NCI-H1105 treated with DMSO at 0.1 percent for 48 hours (cell line): ENCODE measurements at regions not wholly inside any gene's neighbourhood (a gene's known extent, or its start where the extent isn't known, plus 50 kb on each side); places are given as distances from the start of the nearest gene placed in this dataset.
A peak's percentile ranks its signal among the peaks of the same experiment; 100 is the strongest.
"Not testable (repeated sequence)": the region's sequence is repeated elsewhere in the genome, so short reads cannot be mapped to it uniquely, and the experiment has no call there.

Experiments
- DNase-seq: peaks from one replicate; lab custom pipeline; 2025; lab: John Stamatoyannopoulos, UW

DNA sequence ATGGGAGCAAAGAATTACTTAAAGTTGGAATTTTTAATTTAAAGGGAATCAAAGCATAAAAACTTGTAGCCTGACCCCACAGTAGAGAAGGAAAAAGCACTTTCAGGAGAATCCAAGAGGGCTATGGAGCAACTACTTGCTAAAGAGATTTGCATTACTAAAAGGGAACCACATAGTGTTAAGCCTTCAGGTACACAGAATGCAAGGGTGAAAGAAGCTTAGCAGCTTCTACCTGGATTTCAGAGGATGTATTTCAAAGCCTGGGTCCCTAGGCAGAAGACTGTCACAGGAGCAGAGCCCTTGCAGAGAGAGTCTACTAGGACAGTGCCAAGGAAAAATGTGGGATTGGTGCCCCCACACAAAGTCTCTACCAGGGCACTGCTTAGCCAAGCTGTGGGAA lies 575.0 kb downstream of the GBE1 start:
- no peak for DNase-seq

DNA sequence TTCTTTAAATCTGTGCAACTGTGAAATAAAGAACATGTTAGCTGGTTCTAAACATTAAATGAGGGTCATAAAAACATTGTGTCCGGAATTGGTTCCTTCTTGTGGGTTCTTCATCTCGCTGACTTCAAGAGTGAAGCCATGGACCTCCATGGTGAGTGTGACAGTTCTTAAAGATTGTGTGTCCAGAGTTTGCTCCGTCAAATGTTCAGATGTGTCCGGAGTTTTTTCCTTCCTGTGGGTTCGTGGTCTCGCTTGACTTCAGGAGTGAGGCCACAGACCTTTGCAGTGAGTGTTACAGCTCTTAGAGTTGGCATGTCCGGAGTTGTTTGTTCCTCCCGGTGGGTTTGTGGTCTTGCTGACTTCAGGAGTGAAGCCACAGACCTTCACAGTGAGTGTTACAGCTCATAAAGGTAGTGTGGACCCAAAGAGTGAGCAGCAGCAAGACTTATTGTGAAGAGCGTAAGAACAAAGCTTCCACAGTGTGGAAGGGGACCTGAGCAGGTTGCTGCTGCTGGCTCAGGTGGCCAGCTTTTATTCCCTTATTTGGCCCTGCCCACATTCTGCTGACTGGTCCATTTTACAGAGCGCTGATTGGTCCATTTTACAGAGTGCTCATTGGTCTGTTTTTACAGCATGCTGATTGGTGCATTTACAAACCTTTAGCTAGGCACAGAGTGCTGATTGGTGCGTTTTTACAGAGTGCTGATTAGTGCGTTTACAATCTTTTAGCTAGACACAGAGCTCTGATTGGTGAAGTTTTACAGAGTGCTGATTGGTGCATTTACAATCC lies 579.2 kb downstream of the GBE1 start:
- DNase-seq = not testable (repeated sequence)

DNA sequence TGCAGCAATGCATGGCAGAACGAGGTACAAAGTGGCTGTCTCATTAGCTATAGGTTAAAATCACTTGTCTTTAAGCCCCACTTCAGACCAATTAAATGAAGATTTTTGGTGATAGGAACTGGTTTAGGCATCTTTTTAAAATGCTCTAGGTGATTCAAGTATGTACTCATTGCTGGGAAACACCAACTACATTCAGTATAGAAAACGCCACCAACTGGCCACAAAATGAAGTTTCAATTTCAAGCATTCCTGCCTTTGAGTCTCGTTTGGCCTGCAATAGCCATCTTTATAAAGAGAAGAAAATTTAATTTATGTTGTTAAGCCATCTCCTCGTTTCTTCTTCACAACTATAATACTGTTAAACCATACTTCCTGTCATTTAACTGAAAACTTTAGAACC lies 587.9 kb downstream of the GBE1 start:
- DNase-seq = no peak

DNA sequence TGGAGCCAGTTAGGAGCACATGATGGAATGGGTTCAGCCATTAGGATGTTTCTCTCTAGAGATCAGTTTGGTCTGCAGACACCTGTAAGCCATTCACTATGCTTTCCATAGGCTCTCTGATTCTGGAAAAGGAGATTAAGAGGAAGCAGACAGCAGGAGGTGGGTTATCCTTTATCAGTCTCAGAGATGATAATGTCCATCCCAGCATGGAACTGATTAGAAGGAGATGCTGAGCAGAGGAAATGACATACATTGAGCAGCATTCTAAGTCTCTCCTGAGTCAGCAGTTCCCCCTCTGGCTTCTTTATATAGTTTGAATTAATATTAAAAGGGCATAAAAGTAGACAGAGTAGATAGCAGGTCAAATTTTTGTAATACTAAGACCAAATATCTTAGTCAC lies 591.1 kb downstream of the GBE1 start:
- no peak for DNase-seq

DNA sequence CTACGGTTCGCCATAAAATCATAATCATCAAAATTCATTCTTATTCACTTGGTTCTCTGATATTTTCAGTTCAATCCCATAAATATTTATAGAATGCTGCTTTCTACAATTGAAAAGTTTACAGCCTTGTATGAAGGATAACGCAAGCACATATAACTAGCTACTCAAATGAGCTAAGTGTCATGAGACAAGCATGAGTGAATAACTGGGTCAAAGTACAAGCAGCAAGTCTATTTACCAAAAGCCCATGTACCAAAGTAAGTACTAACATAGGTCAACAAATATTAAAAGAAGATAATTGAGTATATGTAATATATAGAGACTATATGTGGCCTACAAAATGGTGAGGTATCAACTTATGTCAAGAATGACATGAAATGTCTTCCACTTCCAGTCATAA lies 596.6 kb downstream of the GBE1 start:
- no peak for DNase-seq

DNA sequence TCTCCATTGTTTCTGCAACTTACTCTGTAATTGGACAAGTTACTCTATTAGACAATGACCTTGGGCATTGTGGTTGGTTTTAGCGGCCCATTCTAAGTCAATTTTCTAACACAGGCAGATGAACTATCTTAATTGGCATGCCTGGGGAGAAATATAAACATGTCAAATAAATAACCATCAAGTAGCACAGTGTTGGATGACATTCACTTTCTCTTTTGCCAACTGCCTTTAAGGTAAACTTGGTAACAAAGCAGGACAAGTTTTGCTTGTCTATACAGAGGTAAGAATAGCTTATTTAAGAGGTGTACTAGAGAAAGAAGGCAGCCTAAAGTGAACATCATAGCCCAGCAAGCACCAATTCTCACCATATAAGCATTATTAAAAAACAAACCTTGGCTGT lies 599.6 kb downstream of the GBE1 start:
- DNase-seq = peak; percentile 34

DNA sequence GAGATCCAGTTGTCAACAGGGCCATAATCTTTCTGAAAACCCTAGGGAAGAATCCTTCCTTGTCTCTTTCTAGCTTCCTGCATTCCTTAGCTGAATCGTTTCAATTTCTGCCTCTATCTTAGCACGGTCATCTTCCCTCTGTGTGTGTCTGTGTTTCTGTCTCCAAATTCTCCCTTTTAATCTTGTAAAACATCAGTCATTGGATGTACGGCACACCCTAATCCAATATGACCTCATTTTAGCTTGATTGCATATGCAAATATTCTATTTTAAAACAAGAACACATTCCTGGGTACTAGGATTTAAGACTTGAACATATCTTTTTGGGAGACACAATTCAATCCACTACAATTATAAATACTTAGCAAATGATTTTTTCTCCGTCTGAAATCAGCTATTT lies 600.3 kb downstream of the GBE1 start:
- no peak for DNase-seq

DNA sequence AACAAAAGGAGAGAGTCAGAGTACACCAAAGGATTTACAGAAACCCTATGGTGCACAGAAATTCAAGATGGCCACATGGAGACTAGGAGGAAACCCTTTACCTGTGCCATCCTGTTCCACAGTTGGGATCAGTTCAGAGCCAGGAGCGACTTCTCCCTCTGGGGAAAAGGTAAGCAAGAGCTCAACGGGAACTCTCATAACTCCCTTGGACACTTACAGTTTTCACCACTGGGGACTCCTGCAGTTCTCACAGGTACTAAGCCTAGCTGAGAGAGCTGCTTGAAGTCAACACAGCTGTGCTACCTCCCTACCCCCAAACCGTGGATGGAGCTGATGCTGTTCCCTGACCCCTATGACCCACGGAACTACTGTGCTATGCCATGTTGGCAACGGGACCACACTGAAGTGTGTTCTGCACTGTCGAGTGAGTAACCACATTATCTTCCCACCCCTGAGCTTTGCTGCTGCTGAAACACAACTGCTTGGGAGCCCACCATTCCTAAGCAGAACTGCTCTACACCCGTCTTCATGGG lies 606.8 kb downstream of the GBE1 start:
- no peak for DNase-seq

DNA sequence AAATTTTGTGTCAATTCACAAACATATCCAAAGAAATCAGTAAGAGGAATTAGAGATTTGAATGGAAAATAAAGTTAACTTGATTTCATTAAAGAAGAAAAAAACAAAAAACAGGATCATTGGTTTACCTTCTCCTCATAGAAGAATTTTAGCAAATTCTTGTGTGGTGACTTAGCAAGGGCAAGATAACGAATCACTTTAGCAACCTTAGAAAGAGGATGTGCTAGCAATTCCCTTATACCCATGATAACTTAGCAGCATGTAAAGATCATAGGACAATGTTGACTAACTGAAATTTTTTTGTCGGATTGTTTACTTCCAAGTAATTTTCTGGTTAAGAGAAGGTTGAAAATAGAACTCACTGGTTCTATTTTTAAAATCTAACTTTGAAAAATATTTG lies 609.3 kb downstream of the GBE1 start:
- no peak for DNase-seq

DNA sequence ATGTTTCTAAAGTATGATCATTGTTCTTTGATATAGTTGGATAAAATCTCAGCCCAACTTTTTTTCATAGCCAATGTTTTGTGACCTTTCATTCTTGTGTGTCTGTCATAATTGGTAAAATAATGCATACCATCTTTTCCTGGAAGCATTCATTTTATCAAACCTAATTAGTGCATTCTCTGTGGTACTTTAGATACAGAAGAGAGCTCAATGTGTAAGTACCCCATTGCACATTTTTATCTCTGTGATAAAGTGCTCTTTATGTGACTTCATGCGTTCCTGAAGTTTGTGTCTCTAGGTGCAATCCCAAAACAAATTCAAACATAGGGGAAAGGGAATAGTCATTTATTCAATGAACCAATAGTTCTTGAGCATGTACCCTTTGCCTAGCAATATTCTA lies 628.5 kb downstream of the GBE1 start:
- DNase-seq = no peak

DNA sequence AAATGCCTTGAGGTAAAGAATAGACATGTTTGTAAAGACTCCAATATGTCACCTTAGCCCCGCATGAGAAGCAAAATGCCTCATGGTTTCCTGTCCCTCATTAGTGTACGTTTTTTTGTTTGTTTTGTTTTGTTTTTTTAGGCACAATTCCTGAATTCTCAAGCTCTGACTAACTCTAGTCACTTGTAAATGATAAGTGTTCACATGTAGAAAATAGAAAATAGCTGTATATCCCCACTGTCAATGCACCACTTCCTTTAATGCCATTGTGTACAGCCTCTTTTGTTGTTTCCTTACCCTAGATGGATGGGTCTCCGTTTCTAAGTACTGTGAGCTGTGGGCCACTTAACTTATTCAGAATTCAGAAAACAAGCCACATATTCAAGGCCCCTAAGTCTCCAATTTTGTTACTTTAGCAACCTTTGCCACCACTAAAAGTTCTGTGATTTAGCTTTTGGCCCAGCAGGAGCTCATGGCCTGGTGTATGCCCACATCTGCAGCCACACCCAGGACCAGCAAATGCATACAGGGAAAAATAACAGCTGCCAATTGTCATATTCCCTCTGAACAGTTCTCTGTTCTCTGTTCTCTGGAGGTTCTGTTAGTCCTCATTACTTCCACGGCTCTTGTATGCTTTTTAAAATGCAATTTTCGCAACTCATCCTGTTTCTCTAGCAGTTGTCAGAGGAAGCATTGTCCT lies 655.5 kb downstream of the GBE1 start:
- no peak for DNase-seq

DNA sequence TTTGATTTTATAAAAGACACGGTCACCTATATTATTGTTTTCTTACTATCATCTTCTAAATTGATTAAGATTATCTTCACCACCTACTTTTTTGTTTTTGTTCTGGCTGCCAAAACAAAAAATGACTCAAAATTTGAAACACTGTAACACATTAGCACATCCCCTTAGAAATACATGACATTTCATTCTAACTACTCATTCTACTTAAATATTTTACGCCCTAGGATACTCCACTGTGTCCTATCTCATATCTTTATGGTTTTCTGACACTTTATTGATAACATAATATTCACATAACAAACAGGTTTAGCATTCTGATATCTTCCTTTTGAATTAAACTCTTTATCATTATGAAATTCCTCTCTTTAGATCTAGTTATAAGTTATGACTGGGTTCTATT lies 656.2 kb downstream of the GBE1 start:
- DNase-seq = no peak

DNA sequence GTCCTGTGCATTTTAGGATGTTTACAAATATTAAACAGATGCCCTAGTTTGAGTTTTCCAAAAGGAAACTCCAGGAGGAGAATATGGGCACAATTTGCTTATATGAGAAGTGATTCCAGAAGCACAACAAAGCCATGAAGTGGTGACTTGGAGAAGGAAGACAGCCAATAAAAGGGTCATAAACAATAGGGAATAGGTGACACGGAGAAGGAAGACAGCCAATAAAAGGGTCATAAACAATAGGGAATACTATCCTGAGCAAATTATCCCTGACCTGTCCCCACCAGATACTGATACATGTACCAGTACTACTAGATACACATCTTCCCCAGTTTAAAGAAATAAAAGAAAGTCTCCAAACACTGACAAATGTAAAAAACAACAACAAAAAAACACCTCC lies 663.6 kb downstream of the GBE1 start:
- no peak for DNase-seq

DNA sequence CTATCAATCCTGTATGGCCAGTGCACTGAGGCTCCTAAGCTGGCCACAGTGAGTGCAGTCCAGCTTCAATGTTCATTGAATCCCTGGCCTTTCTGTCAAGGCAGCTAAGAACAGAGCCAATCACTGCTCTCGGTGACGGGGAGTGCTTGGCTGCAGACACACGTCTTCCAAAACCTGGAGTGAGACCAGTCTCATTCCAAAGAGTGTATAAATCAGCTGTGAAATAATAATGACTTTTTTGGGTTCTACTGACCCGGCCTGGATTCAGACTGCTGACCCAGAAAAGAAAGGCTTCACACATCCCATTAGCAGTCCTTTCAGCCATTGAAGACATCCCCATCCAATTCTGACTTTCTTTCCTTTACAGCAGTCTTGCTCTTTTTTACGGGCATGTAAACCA lies 665.5 kb downstream of the GBE1 start:
- DNase-seq = no peak

DNA sequence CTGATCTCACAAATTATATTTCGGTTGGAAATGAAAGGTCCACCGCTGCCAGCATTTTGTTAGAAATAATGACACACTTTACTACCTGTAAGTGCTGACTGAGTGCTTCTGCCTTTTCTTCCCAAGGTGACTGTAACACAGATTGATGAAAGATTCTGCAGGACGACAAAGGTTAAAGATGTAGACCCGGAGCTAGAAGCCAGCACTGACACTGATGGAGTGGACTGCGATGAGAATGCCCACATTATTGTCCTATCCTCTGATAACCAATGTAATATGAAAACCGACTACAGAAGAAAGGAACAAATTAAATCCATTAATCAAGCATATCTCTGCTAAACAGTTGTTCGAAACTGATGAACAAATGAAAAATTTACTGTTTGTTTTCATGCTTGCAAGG lies 666.5 kb downstream of the GBE1 start:
- DNase-seq = no peak

DNA sequence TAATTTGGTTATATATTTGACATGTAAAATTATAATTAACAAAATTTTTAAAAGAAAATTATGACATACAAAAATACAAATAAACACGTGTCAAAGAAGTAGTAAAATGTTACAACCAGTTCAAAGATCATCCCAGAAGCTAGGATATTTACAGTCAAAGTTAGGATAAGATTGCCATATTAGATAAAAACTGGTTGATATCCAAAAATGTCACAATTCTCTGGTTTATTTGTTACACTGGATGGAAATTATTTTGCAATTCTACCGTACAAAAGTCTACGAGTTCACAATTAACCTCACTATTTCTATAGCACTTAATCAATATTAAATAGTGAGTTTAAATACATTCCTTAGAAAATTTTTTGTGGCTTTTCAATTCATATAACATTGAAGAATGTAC lies 673.8 kb downstream of the GBE1 start:
- DNase-seq = no peak

DNA sequence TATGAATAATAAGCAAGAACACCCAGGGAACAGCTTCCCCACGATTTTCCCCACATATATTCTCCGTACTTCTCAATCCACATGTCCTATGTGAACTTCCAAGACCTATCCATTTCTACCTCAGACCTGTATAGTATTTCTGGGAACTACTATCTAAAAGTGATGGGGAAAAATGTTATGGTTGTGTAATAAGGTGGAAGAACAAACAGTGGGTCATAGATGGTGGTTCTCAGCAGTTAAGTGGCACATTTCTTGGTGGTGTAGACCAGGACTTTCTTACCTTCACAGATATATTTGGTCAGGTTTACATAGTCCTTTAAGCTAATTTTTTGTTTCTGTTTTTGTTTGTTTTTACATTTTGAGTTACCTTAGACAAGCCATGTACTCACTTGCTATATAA lies 675.1 kb downstream of the GBE1 start:
- no peak for DNase-seq

DNA sequence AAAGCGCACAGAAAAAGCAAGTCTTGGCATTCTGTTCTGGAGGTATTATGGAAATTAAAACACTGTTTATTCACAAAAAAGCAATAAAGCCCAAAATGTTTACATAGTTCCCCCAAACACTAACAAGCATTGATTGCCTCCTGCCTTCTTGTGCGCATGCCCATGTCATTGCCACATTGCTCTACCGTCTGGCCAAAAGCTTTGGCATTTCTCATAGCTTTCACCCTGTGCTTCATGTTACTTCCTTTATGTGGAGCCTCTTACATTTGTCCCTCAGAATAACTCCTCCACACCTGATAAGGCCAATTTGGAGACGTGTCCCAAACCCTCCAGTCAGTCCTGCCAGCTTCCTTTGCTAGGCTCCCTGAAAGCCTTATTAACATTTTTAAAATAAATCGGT lies 680.8 kb downstream of the GBE1 start:
- DNase-seq = no peak

DNA sequence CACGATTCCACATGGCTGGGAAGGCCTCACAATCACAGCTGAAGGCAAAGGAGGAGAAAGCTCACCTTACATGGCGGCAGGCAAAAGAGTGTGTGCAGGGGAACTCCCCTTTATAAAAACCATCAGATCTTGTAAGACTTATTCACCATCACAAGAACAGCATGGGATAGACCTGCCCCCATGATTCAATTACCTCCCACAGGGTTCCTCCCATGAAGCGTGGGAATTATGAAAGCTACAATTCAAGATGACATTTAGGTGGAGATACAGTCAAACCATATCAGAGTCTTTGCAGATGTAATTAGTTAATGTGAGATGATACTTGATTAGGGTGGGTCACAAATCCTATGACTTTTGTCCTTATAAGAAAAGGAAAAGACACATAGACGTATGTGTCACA lies 688.9 kb downstream of the GBE1 start:
- DNase-seq = no peak

DNA sequence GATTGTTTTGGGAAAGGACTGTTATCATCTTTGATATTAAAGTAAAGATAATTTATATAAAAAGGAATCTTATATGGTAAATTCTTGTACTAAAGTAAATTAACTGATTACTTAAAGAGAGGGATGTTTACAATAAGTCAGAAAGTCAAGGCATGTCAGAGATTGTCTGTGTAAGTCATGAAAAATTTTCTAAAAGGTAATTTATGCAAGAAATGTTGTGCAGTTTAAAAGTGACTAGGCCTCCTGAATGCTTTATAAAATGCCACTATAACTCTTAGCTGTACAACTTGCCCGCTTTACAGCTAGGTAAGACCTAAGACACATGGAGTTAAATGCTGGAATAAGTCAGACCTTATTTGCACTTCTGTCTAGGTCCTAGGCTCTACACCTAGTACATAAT lies 692.9 kb downstream of the GBE1 start:
- no peak for DNase-seq

DNA sequence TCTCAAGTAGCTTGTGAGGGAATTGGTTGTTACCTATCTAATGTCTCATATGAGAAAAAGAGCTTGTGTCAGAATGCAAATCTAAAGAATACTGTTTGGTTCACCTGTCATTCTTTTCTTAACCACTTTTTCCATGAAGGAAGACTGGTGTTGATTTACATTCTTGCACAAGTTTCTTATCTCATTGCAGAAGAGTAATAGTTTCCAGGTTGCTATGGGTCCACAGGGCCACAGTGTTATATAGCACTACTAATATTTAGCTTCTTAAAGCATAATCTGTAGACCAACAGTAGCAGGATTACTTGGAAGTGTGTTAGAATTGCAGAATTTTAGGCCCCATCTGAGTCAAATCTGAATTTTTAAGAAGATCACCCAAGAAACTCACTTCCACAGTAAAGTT lies 697.5 kb downstream of the GBE1 start:
- DNase-seq = no peak

DNA sequence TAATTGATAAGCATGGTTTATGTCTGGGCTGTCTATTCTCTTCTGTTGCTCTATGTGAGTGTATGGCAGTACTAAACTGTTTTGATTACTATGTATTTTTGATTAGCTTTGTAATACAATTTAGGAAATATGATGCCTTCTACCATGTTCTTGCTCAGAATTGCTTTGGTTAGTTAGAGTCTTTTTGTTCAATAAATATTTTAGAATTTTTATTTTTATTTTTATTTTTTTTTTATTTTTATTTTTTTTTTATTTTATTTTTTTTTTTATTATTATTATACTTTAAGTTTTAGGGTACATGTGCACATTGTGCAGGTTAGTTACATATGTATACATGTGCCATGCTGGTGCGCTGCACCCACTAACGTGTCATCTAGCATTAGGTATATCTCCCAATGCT lies 710.3 kb downstream of the GBE1 start:
- DNase-seq = not testable (repeated sequence)

DNA sequence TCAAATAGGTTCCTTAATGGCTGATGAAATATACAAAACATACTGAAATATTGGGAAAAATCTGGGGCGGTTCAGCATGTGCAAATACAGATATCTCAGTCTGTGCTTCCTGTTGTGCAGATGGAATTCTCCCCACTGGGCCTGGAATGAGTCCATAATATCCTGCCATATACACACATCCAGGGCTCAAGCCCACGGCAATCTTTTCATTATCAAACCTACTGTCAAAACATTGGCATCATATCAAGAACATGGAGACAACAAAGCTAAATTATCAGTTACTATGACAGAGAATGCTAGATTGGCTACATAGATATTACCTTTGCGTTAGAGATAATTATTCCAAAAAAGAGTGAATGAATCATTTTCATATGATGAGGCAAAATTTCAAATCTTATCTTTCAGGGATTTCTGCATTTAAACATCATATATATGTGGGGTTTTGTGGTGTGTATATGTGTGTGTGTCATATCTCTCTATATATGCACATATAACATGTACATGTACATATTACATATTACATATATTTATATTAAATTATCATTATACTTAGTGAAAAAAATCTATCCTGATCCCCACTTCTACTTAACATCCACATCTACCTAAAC lies 713.3 kb downstream of the GBE1 start:
- DNase-seq = no peak
